Hypothalamus (tissue), 51 donors: ENCODE measurements at regions not wholly inside any gene's neighbourhood (a gene's known extent, or its start where the extent isn't known, plus 50 kb on each side); places are given as distances from the start of the nearest gene placed in this dataset.

Experiments used
- DNase-seq, 51 donors: peaks; one replicate each; lab custom pipeline; 2025; lab: John Stamatoyannopoulos, UW

DNA sequence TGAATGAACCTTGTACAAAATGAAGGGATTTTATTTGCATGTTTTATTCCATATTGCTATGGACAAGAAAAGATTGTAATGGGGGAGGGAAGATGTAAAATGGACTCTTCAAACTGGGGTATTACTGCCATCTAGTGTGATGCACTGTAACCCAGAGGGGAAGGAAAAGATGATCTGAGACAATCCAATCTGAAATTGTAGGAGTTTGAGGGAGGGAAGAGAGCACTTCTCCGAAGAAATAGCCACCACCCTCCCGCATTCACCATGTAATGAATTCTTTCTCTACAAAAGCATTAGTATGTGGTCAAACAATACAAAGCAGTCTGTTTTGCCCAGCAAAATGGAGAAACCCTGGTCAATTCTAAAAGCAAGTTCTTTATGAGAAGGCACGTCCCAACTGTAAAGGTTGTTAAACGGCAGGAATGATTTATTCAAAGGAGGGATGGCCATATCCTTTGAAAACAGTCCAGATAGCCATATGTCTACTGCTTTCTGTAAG lies 679.5 kb upstream of the NRSN1 start:
- DNase-seq, result peak in 6 of 51 donors; percentile 0 to 62 (median 9)

DNA sequence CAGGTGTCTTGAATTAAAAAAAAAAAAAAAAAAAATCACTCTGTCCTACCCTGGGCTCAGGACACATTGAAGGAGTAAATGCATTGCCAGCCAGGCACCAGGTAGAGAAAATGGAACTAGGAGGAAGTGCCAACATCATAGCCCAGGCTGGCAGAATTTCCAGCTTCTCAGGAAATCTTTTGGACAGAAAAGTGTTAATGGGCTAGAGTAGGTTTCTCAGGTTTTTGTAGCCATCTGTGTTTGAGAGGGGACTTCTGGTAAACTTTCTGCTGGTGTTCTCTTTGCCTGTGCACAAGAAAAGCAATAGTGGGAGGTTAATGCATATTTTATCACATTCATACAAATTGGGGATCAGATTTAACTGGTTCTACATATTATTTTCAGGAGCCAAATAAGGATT lies 678.3 kb upstream of the NRSN1 start:
- DNase-seq, result no peak

DNA sequence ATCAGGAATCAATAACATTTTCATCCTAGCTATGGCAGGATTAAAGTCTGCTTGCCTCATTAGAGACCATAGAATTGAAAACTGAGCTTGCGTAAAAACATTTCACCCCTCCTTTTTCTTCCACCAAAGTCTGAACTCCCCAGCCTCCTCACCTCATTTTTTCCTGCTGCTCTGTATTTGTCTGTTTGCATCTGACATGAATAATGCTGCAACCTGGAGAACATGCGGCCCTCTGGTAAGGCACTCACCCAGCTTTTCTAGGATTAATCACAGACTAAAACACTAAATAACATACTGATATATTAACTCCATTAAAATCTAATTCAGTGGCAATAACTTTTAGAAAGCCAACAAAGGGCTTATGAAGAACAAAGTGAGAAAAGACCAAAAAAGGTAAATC lies 677.7 kb upstream of the NRSN1 start:
- no peak for DNase-seq

DNA sequence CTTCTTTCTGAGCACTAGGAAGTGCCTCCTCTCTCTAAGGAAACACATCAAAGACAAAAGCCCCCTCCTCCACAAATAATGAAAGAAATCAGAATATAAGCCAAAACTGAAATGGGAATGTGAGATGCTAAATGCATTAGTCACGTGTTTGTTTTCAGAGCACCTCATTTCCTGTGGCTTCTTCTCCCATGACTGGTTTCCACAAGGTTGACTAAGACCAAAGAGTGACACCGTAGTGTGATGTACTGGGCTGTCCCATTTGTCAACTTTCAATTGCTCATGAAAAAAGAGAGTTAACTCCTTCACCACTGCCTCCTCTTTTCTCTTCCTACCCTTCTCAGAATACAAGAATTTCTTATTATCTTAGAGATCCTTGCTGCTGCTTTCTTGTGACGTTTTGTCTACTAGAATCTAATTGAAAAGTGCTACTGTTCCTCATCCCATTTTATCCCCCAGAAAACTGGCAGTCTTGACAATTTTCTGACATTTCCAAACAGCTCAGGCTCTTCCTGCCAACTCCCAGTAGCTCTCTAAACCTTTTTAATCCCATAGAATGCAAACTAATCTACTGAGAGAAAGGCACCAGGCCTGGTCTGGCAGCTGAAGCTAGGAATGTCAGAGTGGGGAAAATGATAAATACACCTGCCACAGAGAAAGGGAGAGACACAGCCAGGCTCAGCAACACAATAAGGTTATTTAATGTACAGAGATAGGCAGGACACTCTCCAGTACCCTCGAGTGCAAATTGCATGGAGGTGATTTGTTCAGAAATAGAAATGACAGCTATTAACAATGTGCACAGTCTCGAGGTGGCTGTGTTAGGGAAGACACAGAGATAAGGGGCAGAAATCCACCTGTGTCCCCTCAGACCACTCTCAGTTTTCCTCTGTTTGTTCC lies 671.7 kb upstream of the NRSN1 start:
- no peak for DNase-seq

DNA sequence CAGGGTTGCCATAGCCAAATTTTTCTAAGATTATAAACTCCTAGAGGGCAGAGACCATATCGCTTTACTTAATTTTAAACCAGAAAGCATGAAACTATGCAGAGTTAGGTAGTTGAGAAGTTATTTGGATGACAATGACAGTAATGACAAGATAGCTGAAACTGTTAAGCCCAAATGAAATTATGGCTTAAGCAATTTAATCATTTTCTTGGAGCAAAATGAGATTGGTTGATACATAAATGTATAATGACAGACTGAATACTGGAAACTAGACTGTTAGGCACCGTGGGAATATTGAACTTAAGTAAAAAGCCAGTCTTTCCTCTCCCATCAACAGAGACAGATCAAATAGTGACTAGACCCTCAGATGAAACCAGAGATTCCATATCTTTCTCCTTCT lies 670.3 kb upstream of the NRSN1 start:
- no peak for DNase-seq

DNA sequence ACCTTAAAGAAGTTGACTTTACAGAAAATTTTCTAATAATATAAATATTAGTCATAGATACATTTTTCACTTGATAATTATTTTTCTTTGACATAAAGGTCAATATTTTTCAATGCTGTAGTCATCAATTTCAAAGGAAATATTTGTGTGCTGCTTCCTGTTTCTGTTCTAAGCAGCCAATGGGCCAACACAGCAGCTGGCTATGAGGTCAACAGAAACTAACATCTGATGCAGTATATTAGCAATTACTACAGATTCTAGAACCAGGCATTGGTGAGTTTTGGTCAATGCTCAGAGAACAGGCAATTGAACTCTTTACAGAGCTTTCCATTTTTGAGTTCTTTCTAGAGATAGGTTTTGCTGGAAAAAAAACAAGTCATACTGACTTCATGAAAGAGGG lies 669.6 kb upstream of the NRSN1 start:
- DNase-seq, result no peak

DNA sequence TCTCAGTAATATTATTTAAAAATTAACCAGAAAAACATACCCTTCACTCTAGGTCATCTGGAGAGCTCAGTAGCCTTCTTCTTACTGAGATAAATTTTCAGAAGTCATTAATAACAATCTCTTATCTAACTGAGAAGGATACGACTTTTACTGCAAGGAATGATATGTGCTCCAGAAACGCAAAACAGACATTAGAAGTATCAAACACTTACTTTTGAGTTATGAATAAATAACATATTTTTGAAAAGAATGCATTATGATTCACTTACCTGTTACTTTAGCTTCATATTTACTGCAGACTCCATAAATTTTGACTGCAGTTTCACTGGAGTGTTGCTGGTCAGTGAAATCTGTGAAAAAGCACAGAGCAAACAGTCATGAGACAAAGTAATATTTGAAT lies 668.7 kb upstream of the NRSN1 start:
- DNase-seq, result no peak

DNA sequence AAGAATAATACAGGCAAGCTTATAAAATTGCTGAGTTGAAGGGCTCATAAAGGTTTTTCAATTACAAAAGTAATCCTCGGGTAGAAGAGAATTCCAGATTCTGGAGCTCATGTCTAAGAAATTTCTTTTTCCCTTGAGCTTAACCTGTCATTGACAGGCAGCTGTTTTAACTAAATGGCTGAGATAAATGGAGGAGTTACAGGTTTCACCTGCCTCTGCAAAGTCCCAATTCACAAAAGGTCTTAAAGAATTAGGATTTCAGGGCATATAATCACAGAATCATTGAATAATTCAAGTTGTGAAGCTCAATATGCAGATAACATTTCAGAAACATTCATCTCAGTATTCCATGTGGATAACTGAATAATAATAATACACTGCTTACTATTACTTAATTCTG lies 660.1 kb upstream of the NRSN1 start:
- no peak for DNase-seq

DNA sequence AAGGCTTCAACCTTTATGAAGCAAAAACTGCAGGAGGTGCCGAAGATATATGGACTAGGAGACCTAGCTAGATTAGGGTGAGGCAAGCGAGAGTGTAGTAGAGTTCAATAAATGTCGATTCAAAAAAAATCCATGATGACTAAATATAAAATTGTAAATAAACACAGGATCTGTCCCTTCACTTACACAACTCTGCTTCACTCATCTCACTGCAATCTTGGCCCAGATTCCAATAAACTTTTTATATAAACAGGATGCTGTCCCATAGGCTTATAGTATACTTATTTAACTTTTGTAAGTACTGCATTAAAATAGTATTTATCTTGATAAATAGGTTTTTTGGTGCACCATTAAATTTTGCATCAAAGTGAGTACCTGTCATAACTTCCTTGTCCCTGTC lies 648.4 kb upstream of the NRSN1 start:
- DNase-seq, result no peak

DNA sequence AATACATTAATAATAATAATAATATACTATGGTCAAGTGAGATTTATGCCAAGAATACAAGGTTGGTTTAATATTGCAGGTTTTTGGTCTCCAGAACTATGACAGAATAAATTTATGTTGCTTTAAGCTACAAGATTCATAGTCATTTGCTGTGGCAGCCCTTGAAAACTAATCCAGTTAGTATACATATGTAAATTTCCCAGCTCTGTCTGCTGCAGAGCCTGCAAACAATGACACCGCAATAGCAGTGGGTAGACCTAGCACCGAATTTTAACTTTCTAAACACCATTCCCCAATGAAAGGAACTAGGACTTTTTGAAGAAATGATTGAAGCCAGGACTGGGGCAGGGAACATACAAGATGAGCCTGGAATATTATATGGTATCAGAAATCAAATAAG lies 647.7 kb upstream of the NRSN1 start:
- DNase-seq, result no peak

DNA sequence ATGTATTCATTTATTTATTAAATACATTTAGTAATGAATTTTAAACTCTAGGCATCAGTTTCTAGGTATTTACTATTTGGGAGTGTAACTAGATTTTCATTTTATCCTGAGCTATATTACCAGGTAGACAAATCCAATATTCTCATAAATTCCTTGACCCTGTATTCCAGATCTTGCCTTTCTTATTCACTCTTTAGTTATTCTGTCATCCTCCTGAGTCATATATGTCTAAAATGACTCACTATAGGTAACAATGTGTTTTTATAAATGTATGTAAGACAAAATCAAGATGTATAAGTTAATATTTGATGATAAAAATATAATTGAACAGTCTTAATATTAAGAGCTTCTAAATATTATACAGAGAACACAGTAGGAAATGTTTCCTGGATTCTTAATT lies 642.1 kb upstream of the NRSN1 start:
- DNase-seq, result no peak

DNA sequence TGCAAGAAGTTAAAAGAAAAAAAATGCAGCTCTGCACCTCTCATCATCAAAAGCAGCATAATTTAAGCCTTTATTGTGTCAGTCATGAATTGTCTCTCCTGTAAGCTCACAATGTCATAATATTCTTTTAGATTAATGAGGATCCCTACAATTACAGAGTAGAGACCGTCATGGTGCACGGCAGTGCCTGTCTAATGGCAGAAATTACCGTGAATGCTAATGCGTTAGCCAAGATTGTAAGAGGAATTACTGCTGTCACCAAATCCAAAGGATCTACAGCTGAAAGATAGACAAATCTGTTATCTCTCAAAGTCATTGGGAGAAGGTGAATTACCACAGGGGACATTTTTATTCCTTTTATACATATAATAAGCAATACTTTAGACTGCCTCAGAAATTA lies 631.6 kb upstream of the NRSN1 start:
- DNase-seq, result peak in 1 of 51 donors; percentile 6

DNA sequence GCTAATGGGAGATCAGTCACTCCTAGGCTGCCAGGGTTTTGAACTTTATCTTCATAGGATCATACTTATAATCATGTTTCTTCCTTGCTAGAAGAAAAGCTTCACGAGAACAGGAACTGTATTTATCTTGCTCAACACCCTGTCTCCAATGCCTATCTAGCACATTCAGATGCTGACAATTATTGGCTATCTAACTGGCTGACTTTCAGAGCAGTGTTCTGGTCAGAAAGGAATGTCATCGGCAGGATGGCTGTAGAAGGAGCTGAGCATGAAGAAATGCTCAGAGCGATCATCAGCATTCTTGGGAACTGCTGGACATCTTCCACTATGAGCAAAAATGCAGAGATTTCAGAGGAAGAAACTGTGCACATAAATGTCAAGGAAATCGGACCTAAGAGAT lies 628.0 kb upstream of the NRSN1 start:
- no peak for DNase-seq

DNA sequence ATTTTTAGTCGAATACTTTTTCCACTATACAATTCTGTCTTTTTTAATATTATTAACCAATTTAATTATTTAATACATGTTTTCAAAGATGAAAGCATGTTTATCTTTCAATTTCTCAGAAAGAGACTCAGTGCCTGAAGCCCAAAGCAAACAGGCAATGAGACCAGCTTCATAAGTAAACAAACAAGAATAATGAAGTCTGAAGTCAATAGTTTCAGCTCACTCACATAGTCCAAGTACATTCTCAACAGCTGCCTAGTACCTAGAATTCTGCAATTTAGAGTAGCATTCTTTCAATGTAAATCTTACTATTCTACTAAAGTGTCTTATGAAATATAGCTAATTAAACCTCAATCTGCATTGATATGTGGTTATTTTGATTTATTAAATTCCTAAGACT lies 626.5 kb upstream of the NRSN1 start:
- DNase-seq, result no peak

DNA sequence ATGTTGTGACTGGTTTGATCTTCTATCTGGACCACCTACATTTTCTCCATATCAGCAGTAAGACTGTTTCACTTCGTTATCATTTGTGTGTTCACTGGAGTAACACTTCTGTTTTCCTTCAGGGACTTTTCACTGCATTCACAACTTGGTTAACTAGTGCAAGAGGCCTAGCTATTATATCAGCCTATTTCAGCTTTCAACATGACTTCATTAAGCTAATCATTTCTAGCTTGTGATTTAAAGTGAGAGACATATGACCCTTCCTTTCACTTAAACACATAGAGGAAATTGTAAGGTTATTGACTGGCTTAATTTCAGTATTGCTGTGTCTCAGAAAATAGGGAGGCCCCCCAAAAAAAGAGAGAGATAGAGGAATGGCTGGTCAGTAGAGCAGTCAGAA lies 622.8 kb upstream of the NRSN1 start:
- DNase-seq, result no peak

DNA sequence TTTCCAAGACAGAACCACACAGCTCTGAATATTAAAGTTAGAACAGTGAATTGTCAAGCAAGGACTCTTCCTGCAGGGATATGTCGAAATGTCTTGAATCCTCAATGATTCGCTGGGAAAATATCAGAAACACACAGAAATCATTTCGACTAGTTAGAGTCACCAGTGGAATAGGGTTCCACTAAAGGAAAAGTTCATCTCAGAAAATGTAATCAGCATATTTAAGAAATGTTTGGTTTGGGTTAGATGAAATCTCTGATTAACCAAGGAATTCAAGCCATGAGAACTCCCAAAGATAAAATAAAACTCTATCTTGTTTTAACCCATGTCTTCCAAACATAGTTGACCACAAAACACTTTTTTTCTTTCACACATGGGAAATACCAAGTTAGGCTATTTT lies 621.0 kb upstream of the NRSN1 start:
- no peak for DNase-seq

DNA sequence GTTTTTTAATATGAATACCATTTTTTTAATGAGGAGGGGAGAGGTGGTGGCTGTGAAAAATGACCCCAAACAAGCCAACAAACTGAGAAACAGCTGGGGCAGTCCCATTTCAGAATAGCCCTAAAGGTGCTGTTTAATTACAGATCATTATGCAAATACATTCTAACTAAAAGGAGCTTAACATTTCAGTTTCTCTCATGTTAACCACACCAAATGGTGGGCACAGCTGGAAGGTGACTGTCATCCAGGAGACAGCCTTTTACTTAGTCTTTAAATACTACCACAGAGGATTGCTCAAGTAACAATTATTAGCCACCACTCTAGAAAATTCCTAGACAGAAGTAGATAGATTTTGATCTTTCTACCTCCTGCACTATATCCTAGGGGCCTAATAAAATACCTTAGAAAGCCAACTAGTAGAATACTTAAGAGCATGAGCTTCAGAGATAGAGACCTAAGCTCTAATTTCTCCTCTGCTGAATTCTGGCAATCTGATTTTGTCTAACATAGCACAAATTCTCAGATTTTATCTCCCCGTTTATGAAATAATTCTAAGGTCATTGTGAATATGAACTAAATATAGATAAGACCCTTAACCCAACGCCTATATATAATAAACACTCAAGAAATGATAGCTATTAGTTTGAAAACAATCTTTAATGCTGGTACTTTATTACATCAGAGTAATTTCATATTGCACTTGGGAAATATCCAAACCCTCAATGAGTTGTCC lies 615.1 kb upstream of the NRSN1 start:
- DNase-seq, result no peak

DNA sequence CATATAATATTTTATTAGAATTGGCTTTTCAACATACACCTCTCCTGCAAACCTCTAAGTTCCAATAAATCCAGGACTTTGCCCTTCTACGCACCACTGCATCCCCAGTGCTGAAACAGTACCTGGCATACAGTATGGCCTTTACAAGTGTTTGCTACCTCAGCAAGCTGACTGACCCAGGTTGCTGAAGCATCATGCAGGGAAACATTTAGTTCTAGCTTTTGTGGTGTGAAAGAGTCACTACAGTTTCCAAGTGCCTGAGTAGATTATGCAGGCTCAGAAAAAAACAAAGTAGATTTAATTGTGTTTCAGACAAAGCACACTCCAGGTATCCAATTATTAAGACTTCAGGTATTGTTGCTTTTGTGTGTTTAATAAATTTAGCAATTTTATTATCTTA lies 614.2 kb upstream of the NRSN1 start:
- DNase-seq, result no peak

DNA sequence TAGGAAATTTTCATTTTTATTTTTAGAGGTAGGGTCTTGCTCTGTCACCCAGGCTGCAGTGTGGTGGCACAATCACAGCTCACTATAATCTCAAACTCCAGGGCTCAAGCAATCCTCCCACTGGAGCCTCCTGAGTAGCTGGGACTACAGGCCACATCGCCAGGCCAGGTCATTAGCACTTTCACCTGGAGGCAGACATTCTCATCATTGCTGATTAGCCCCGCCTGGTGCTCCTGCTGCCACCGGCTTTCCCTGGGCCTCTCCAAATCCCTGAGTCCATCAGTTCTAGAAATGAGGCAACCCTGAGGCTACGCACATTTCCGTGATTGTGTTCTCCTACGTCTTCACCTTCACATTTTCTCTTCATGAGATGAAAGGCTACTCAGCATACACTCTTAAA lies 607.7 kb upstream of the NRSN1 start:
- no peak for DNase-seq

DNA sequence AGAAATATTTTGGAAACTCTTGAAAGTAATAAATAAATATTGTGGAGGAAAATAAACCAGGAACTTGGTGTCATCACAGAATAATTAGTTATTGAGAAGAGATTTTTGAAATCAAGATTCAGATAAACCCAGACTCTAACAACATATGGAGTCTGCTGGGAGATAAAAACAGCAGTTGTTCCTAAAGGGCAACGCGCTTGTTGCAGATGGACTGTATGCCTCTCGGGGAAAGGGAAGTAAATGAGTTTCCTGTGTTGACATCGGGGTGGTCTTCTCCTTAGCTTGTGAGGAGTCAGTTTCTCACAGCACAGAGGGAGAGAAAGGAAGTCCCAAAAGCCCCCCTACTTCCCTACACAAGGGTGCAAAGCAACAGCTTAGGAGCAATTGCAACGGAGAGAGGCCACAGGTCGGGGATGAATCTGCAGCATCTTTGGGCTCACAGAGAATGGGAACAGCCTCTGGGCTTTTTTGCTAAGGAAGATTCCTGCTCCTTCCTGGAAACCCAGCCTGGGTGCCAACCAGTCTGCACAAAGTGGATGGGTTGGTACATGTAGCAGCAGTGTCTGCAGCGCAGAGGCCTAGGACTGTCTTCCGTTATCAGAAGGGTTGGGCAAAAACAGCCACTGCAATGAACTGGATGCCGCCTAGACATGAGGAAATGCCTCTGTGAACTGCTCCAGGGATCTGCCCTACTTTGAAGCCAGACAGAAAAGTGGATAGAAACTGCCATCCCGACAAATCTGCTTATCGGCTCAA lies 603.0 kb upstream of the NRSN1 start:
- no peak for DNase-seq

DNA sequence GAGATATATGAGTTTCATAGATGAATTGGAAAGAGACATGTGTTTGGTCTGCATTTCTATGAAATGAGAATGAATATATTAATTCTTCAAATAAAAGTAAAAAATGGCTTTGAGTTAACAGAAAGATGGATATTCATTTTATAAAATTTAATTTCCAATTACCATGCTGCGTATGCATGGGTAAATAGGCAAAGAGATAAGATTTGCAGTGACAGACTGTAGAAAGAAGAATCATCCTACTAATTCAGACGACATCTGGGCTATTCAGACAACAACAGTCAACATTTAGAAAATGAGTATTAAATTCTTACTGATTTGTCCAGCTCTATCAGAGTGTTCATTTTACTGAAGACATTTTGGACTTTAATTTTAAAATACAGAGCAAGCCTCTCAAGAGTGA lies 602.2 kb upstream of the NRSN1 start:
- no peak for DNase-seq
